H9 (cell line): ENCODE measurements at regions not wholly inside any gene's neighbourhood (a gene's known extent, or its start where the extent isn't known, plus 50 kb on each side); places are given as distances from the start of the nearest gene placed in this dataset.

Source experiments
- DNase-seq: peaks from one replicate; pipeline ENCODE4 v3.0.0-alpha.2; 2017
- H2AFZ ChIP-seq: one replicate; pipeline ENCODE4 v1.6.1; 2013; ENCODE audit warnings: mild to moderate bottlenecking, low read length, control low read depth, moderate library complexity
- H2AK5ac ChIP-seq: 2 replicates; pipeline ENCODE4 v1.6.1; 2013; ENCODE audit warnings: low read length, control low read depth, mixed read lengths; ENCODE audit not compliant: insufficient read length
- H2BK120ac ChIP-seq: one replicate; pipeline ENCODE4 v1.6.1; 2013; ENCODE audit warnings: low read depth, mild to moderate bottlenecking, low read length, control low read depth, inconsistent platforms; ENCODE audit not compliant: poor library complexity, severe bottlenecking
- H2BK12ac ChIP-seq: 2 replicates; pipeline ENCODE4 v1.6.1; 2013; ENCODE audit warnings: low read length, control low read depth, mixed read lengths, low read depth; ENCODE audit not compliant: insufficient read length
- H2BK15ac ChIP-seq: 2 replicates; pipeline ENCODE4 v1.6.1; 2013; ENCODE audit warnings: low read depth, low read length, control low read depth
- H2BK20ac ChIP-seq: one replicate; pipeline ENCODE4 v1.6.1; 2013; ENCODE audit warnings: low read depth, mild to moderate bottlenecking, low read length, control low read depth, inconsistent platforms; ENCODE audit not compliant: poor library complexity, severe bottlenecking
- H2BK5ac ChIP-seq: 2 replicates; pipeline ENCODE4 v1.6.1; 2013; ENCODE audit warnings: low read length, control low read depth, mixed read lengths; ENCODE audit not compliant: insufficient read length
- H3K14ac ChIP-seq: 2 replicates; pipeline ENCODE4 v1.6.1; 2013; ENCODE audit warnings: low read length, control low read depth; ENCODE audit not compliant: insufficient read depth
- H3K18ac ChIP-seq: 2 replicates; pipeline ENCODE4 v1.6.1; 2013; ENCODE audit warnings: low read depth, mild to moderate bottlenecking, mixed read lengths, low read length, control low read depth; ENCODE audit not compliant: insufficient read length
- H3K23ac ChIP-seq: 2 replicates; pipeline ENCODE4 v1.6.1; 2013; ENCODE audit warnings: low read length, control low read depth, mixed read lengths, low read depth; ENCODE audit not compliant: insufficient read length
- H3K23me2 ChIP-seq: 2 replicates; pipeline ENCODE4 v1.6.1; 2013; ENCODE audit warnings: low read depth, mild to moderate bottlenecking, mixed read lengths, low read length, control low read depth; ENCODE audit not compliant: insufficient read length, poor library complexity, severe bottlenecking
- H3K27ac ChIP-seq: 2 replicates; pipeline ENCODE4 v1.5.1; 2013; ENCODE audit warnings: low read length, control low read depth, mixed read lengths, low read depth; ENCODE audit not compliant: insufficient read length
- H3K27me3 ChIP-seq: 2 replicates; pipeline ENCODE4 v1.6.1; 2013; ENCODE audit warnings: low read length, control low read depth, inconsistent platforms; ENCODE audit not compliant: insufficient read depth
- H3K4ac ChIP-seq: 2 replicates; pipeline ENCODE4 v1.6.1; 2013; ENCODE audit warnings: low read depth, mild to moderate bottlenecking, control low read depth, inconsistent platforms, low read length, moderate library complexity
- H3K4me1 ChIP-seq: 2 replicates; pipeline ENCODE4 v1.6.1; 2013; ENCODE audit warnings: low read length, control low read depth, inconsistent platforms; ENCODE audit not compliant: insufficient read depth
- H3K4me2 ChIP-seq: 2 replicates; pipeline ENCODE4 v1.6.1; 2013; ENCODE audit warnings: low read length, control low read depth, mixed read lengths; ENCODE audit not compliant: insufficient read length, insufficient read depth
- H3K56ac ChIP-seq: 2 replicates; pipeline ENCODE4 v1.6.1; 2013; ENCODE audit warnings: low read depth, mild to moderate bottlenecking, mixed read lengths, low read length, control low read depth; ENCODE audit not compliant: insufficient read length
- H3K79me1 ChIP-seq: 2 replicates; pipeline ENCODE4 v1.6.1; 2013; ENCODE audit warnings: low read depth, mild to moderate bottlenecking, moderate library complexity, low read length, control low read depth, inconsistent platforms; ENCODE audit not compliant: insufficient read depth, poor library complexity, severe bottlenecking
- H3K79me2 ChIP-seq: 2 replicates; pipeline ENCODE4 v1.6.1; 2013; ENCODE audit warnings: low read length, control low read depth, inconsistent platforms; ENCODE audit not compliant: insufficient read depth
- H3K9ac ChIP-seq: 2 replicates; pipeline ENCODE4 v1.6.1; 2013; ENCODE audit warnings: low read length, control low read depth, mixed read lengths; ENCODE audit not compliant: insufficient read length; ENCODE audit errors: extremely low read depth
- H3K9me3 ChIP-seq: one replicate; pipeline ENCODE4 v1.6.1; 2013; ENCODE audit warnings: low read depth, low read length, inconsistent platforms; ENCODE audit not compliant: control insufficient read depth
- H3T11ph ChIP-seq: one replicate; pipeline ENCODE4 v1.6.1; 2013; ENCODE audit warnings: mild to moderate bottlenecking, low read length, control low read depth, inconsistent platforms
- H4K20me1 ChIP-seq: one replicate; pipeline ENCODE4 v1.6.1; 2013; ENCODE audit not compliant: control insufficient read depth, insufficient read length, insufficient read depth
- H4K5ac ChIP-seq: 2 replicates; pipeline ENCODE4 v1.6.1; 2013; ENCODE audit warnings: low read depth, mild to moderate bottlenecking, mixed read lengths, low read length, control low read depth; ENCODE audit not compliant: insufficient read length
- H4K8ac ChIP-seq: replicated peaks from 2 replicates; pipeline ENCODE4 v1.6.1; 2013; ENCODE audit warnings: low read length, control low read depth, mixed read lengths, low read depth; ENCODE audit not compliant: insufficient read length
- H4K91ac ChIP-seq: 2 replicates; pipeline ENCODE4 v1.6.1; 2013; ENCODE audit warnings: low read depth, mild to moderate bottlenecking, moderate library complexity, mixed read lengths, low read length, control low read depth; ENCODE audit not compliant: insufficient read length
- H3K27ac Mint-ChIP-seq, 3 experiments: 2 replicates in 2 of 3; 3 replicates in 1 of 3; pipeline ENCODE4 v1.8.0; 2020 to 2021; ENCODE audit warnings: mixed read lengths in 3 of 3, mild to moderate bottlenecking in 1 of 3, moderate library complexity in 1 of 3
- H3K27me3 Mint-ChIP-seq: 2 replicates; pipeline ENCODE4 v1.8.0; 2021; ENCODE audit warnings: low read depth, mild to moderate bottlenecking, moderate library complexity, mixed read lengths
- H3K36me3 Mint-ChIP-seq, 3 experiments: 2 replicates in 2 of 3; 3 replicates in 1 of 3; pipeline ENCODE4 v1.8.0; 2020 to 2021; ENCODE audit warnings: low read depth in 3 of 3, mixed read lengths in 3 of 3; ENCODE audit not compliant: insufficient read depth in 1 of 3
- H3K4me1 Mint-ChIP-seq, 2 experiments: 2 replicates each; pipeline ENCODE4 v1.8.0; 2020; ENCODE audit warnings: mixed read lengths in 2 of 2
- H3K4me3 Mint-ChIP-seq, 2 experiments: 2 replicates in 1 of 2; 3 replicates in 1 of 2; pipeline ENCODE4 v1.8.0; 2020 to 2021; ENCODE audit warnings: mild to moderate bottlenecking in 2 of 2, mixed read lengths in 2 of 2, moderate library complexity in 1 of 2
- H3K9me3 Mint-ChIP-seq, 2 experiments: 2 replicates in 1 of 2; 3 replicates in 1 of 2; pipeline ENCODE4 v1.8.0; 2020; ENCODE audit warnings: mild to moderate bottlenecking in 2 of 2, mixed read lengths in 2 of 2, moderate library complexity in 1 of 2
- WGBS: extraction: QIAGEN DNeasy Blood & Tissue Kit; methylation state at CpG from one replicate; pipeline ENCODE4 v1.1.7; 2013; ENCODE audit warnings: missing lambda C conversion rate, low lambda C conversion rate, mixed read lengths; ENCODE audit not compliant: insufficient read length; ENCODE audit errors: extremely low coverage; 5-methylcytosine and 5-hydroxymethylcytosine counted together
- TF ChIP-seq, protein P1 (sequence below): fragments of 200-600 bp; sonication (generic); conservative IDR thresholded peaks from 3 replicates; pipeline ENCODE4 v1.8.0; 2021; ENCODE audit warnings: antibody characterized with exemption, mild to moderate bottlenecking

DNA sequence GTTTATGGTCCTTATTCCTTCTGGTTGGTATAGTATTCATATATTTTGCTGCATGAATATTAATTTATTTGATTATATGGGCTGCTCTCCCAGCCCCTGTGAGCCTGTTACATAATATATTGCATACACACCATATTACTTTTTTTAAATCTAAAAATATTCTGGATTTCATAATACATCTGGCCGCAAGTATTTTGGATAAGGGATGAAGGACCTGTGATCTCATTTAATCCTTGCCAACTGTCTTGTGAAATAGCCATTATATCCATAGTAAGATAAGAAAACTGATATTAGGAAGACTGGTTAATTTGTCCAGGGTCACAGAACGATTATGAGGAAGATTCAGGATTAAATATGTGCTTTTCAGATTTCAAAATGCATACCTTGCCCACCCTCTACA, 433.6 kb downstream of the LPIN1 start:
- no peaks in the 10 kb centered on the region for H4K20me1 ChIP-seq
- Mint-ChIP-seq H3K36me3 (no peaks in the 10 kb centered on the region), H3K4me3 (no peak overlapping the region), H3K27ac (no peak overlapping the region), H3K27me3 (peaks cover 16% of the 10 kb centered on the region), H3K9me3 (no peaks in the 10 kb centered on the region), H3K4me1 (peaks cover 0 to 8% of the 10 kb centered on the region in 2 experiments; a peak in 2 of 4 replicates)
- H3K23ac ChIP-seq = no peak overlapping the region
- no peaks in the 10 kb centered on the region for H3K4me1 ChIP-seq
- H3K18ac ChIP-seq = no peak overlapping the region
- H3K4me2 ChIP-seq = no peak overlapping the region
- H3K79me2 ChIP-seq = no peaks in the 10 kb centered on the region
- no peak overlapping the region for H4K91ac ChIP-seq
- no peak overlapping the region for H2BK20ac ChIP-seq
- H3K4ac ChIP-seq = no peak overlapping the region
- no peak overlapping the region for H3K9ac ChIP-seq
- no peak overlapping the region for H2BK12ac ChIP-seq
- no peaks in the 10 kb centered on the region for H3K79me1 ChIP-seq
- H3T11ph ChIP-seq = no peak overlapping the region
- H3K27me3 ChIP-seq = 0 out of 2 replicates have a peak, but pooled peaks cover 1% of the 10 kb centered on the region
- H2BK5ac ChIP-seq = no peak overlapping the region
- no peak overlapping the region for H4K8ac ChIP-seq
- no CpG with 5 or more reads among the region's 2 CpGs for WGBS
- no peak overlapping the region for H2BK120ac ChIP-seq
- H3K9me3 ChIP-seq = no peaks in the 10 kb centered on the region
- no peak overlapping the region for H2AFZ ChIP-seq
- no peak overlapping the region for H4K5ac ChIP-seq
- no peak for DNase-seq
- TF ChIP-seq, protein P1, sequence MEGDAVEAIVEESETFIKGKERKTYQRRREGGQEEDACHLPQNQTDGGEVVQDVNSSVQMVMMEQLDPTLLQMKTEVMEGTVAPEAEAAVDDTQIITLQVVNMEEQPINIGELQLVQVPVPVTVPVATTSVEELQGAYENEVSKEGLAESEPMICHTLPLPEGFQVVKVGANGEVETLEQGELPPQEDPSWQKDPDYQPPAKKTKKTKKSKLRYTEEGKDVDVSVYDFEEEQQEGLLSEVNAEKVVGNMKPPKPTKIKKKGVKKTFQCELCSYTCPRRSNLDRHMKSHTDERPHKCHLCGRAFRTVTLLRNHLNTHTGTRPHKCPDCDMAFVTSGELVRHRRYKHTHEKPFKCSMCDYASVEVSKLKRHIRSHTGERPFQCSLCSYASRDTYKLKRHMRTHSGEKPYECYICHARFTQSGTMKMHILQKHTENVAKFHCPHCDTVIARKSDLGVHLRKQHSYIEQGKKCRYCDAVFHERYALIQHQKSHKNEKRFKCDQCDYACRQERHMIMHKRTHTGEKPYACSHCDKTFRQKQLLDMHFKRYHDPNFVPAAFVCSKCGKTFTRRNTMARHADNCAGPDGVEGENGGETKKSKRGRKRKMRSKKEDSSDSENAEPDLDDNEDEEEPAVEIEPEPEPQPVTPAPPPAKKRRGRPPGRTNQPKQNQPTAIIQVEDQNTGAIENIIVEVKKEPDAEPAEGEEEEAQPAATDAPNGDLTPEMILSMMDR = no peak
- no peak overlapping the region for H2BK15ac ChIP-seq
- H3K14ac ChIP-seq = no peak overlapping the region
- no peak overlapping the region for H3K56ac ChIP-seq
- H3K23me2 ChIP-seq = no peaks in the 10 kb centered on the region
- H2AK5ac ChIP-seq = no peak overlapping the region
- H3K27ac ChIP-seq = no peak overlapping the region
